ENCODE measurements at regions not wholly inside any gene's neighbourhood (a gene's known extent, or its start where the extent isn't known, plus 50 kb on each side); places are given as distances from the start of the nearest gene placed in this dataset.
"Not testable (repeated sequence)": the region's sequence is repeated elsewhere in the genome, so short reads cannot be mapped to it uniquely, and the experiment has no call there.

DNA sequence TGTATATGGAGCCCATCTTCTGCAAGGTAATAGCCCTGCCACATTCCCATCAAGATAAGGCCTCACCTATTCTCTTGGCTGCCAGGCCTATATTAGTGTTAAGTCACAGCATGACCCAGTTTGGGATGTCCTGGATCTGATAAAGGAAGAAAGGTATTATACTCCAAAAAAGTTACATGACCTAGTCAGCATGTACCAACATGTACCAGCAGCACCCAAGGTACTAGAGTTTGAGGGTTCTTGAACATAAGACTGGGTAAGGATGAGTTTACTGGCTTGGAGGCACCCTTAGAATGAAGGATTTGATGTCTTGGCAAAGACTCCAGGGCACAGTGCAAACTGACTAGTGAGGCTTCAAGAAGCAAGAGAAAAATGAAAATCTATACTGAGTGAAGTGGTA, 232.5 kb downstream of the SQOR start:
- Histone ChIP-seq H3K9ac (ENCODE audit: low read depth, low read length) (no peak overlapping the region), H3K36me3 (ENCODE audit: control insufficient read depth, insufficient read depth, low read length) (no peaks in the 10 kb centered on the region), H3K4me3 (ENCODE audit: low read depth, low read length) (no peak overlapping the region), H3K27ac (ENCODE audit: low read depth, low read length) (no peak overlapping the region), H3K4me1 (ENCODE audit: control insufficient read depth, insufficient read depth, low read length) (no peaks in the 10 kb centered on the region), H3K27me3 (ENCODE audit: control insufficient read depth, insufficient read depth, low read length) (no peaks in the 10 kb centered on the region), H3K9me3 (ENCODE audit: control insufficient read depth, insufficient read depth, low read length) (no peaks in the 10 kb centered on the region)

DNA sequence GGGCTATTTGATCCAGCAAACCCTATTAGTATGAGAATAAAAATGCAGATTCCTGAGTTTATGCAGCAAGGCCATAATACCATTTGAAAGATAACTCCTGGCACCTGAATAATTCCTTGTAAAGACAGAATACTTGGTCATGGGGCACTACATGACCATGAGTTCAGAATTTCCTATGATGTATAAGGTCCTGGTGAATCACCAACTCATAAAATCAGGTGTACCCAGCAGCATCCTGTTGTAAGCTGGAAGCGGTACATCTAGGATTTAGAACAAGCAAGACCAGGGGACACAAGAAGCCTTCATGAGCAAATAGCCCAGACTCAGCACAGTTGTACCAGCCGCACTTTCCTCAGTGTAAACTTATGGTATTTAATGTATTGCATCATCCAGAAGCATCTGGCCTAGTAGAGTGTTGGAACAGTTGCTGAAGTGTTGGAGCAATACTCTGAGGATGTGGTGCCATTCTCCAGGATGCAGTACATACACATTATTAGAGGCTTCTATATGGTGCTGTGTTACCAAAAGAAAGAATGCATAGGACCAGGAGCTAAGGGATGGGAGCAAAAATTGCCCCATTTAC, 233.4 kb downstream of the SQOR start:
- Histone ChIP-seq H3K36me3 (ENCODE audit: control insufficient read depth, insufficient read depth, low read length) (no peaks in the 10 kb centered on the region), H3K4me1 (ENCODE audit: control insufficient read depth, insufficient read depth, low read length) (no peaks in the 10 kb centered on the region), H3K9me3 (ENCODE audit: control insufficient read depth, insufficient read depth, low read length) (no peaks in the 10 kb centered on the region), H3K27me3 (ENCODE audit: control insufficient read depth, insufficient read depth, low read length) (no peaks in the 10 kb centered on the region), H3K27ac (ENCODE audit: low read depth, low read length) (no peak overlapping the region), H3K4me3 (ENCODE audit: low read depth, low read length) (no peak overlapping the region), H3K9ac (ENCODE audit: low read depth, low read length) (no peak overlapping the region)

DNA sequence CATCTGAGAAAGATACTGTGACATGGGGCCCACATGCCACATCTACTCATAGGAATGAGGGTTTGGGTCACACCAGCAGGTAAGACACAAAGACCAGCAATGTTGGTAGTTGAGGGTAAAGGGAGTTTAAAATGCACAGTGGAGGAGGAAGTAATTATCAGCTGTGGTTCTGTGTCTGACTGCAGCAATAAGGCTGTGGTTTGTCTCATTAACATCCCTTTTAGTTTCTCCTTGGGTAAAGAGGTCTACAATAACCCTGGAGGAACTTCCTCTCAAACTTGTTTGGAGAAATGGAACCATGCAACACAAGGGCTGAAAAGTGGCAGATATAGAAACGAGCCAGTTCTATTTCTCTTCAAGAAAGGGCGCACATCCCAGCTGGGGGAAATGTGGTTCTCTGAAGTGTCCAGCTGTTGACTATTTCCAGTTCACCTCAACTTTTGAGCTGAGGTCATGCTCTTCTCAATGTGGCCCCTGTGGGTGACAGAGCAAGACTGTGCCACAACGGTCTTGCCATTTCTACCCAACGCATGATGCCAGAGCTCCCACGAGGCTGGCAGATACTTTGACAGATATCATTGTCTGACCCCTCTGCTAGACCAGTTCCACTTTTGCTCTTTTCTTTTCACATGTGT, 234.3 kb downstream of the SQOR start:
- no peaks in the 10 kb centered on the region for H3K4me1 ChIP-seq (ENCODE audit: control insufficient read depth, insufficient read depth, low read length)
- no peak overlapping the region for H3K4me3 ChIP-seq (ENCODE audit: low read depth, low read length)
- no peak overlapping the region for H3K9ac ChIP-seq (ENCODE audit: low read depth, low read length)
- no peaks in the 10 kb centered on the region for H3K27me3 ChIP-seq (ENCODE audit: control insufficient read depth, insufficient read depth, low read length)
- no peak overlapping the region for H3K27ac ChIP-seq (ENCODE audit: low read depth, low read length)
- H3K9me3 ChIP-seq (ENCODE audit: control insufficient read depth, insufficient read depth, low read length): no peaks in the 10 kb centered on the region
- no peaks in the 10 kb centered on the region for H3K36me3 ChIP-seq (ENCODE audit: control insufficient read depth, insufficient read depth, low read length)

DNA sequence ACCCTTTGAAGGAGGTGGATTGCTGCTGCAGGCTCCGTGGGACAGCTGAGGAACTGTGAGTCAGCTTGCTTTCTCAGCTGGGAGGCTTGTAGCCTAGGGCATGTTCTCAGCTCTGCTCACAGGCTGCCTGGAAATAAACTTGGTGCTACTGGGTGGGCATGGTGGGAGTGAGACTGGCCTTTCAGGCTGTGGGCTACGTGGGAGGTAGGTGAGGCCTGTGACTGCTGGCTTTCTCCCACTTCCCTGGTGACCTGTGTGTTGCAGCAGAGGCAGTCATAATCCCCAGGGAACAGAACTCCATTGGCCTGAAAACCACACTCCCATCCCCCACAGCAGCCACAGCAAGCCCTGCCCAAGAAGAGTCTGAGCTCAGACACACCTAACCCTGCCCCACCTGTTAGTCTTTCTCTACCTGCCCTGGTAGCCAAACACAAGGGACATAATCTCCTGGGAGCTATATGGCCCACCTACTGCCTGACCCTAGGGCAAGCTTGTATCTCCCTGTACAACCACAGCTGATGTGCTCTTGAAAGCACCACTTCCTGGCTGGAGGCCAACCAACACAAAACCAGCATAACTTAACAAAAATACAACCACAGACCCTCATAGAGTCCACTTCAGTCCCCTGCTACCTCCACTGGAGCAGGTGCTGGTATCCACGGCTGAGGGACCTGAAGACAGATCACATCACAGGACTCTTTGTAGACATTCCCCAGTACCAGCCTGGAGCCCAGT, 236.5 kb downstream of the SQOR start:
- H3K4me1 ChIP-seq (ENCODE audit: control insufficient read depth, insufficient read depth, low read length): no peaks in the 10 kb centered on the region
- H3K9ac ChIP-seq (ENCODE audit: low read depth, low read length): no peak overlapping the region
- H3K27me3 ChIP-seq (ENCODE audit: control insufficient read depth, insufficient read depth, low read length): no peaks in the 10 kb centered on the region
- H3K27ac ChIP-seq (ENCODE audit: low read depth, low read length): no peak overlapping the region
- H3K4me3 ChIP-seq (ENCODE audit: low read depth, low read length): no peak overlapping the region
- no peaks in the 10 kb centered on the region for H3K36me3 ChIP-seq (ENCODE audit: control insufficient read depth, insufficient read depth, low read length)
- H3K9me3 ChIP-seq (ENCODE audit: control insufficient read depth, insufficient read depth, low read length): no peaks in the 10 kb centered on the region; the same call in 1 of the 2 replicates

DNA sequence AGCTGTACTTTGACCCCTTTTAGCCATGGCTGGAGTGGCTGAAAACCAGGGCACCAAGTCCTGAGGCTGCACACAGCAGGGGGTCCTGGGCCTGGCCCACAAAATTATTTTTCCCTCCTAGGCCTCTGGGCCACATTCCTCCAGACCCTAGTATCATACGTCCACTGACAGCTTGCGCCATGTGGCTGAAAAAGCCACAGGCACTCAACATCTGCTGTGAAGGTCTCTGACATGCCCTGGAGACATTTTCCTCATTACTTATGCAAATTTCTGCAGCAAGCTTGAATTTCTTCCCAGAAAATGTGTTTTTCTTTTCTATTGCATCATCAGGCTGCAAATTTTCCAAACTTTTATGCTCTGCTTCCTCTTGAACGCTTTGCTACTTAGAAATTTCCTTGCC, 239.0 kb downstream of the SQOR start:
- H3K9ac ChIP-seq (ENCODE audit: low read depth, low read length): no peak overlapping the region
- H3K27ac ChIP-seq (ENCODE audit: low read depth, low read length): no peak overlapping the region
- H3K4me1 ChIP-seq (ENCODE audit: control insufficient read depth, insufficient read depth, low read length): no peaks in the 10 kb centered on the region
- H3K9me3 ChIP-seq (ENCODE audit: control insufficient read depth, insufficient read depth, low read length): no peaks in the 10 kb centered on the region; the same call in 1 of the 2 replicates
- H3K36me3 ChIP-seq (ENCODE audit: control insufficient read depth, insufficient read depth, low read length): no peaks in the 10 kb centered on the region
- H3K27me3 ChIP-seq (ENCODE audit: control insufficient read depth, insufficient read depth, low read length): no peaks in the 10 kb centered on the region
- no peak overlapping the region for H3K4me3 ChIP-seq (ENCODE audit: low read depth, low read length)

DNA sequence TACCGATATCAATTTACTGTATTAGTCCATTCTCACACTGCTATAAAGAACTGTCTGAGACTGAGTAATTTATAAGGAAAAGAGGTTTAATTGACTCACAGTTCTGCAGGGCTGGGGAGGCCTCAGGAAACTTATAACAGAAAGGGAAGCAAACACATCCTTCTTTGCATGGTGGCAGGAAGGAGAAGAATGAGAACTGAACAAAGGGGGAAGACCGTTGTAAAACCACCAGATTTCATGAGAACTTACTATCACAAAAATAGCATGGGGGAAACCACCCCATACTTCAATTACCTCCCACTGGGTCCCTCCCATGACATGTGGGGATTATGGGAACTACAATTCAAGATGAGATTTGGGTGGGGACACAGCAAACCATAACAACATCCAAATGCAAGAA, 239.7 kb downstream of the SQOR start:
- H3K36me3 ChIP-seq (ENCODE audit: control insufficient read depth, insufficient read depth, low read length); H3K4me1 ChIP-seq (ENCODE audit: control insufficient read depth, insufficient read depth, low read length); H3K4me3 ChIP-seq (ENCODE audit: low read depth, low read length); H3K9me3 ChIP-seq (ENCODE audit: control insufficient read depth, insufficient read depth, low read length); H3K27ac ChIP-seq (ENCODE audit: low read depth, low read length); H3K27me3 ChIP-seq (ENCODE audit: control insufficient read depth, insufficient read depth, low read length); H3K9ac ChIP-seq (ENCODE audit: low read depth, low read length): not testable (repeated sequence)

DNA sequence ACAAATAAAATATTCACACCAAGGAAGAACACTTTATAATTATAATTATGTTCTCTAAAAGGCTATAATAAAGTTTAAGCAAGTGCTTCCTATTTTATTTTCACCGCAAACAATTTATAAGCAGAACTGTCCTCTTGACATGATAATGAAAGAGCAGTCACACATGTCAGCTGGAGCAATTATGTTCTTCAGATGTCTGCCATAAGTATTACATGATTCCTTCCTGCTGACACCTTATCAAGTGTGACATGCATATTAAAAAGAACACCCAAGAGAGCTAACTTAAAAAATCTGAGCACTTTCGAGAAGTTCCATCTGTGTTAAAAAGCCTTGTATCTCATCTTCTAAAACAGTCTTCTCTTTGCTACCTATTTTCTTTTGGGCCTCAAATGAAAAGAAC, 249.5 kb downstream of the SQOR start:
- Histone ChIP-seq H3K9me3 (ENCODE audit: control insufficient read depth, insufficient read depth, low read length) (no peaks in the 10 kb centered on the region), H3K4me3 (ENCODE audit: low read depth, low read length) (no peak overlapping the region), H3K9ac (ENCODE audit: low read depth, low read length) (no peak overlapping the region)

DNA sequence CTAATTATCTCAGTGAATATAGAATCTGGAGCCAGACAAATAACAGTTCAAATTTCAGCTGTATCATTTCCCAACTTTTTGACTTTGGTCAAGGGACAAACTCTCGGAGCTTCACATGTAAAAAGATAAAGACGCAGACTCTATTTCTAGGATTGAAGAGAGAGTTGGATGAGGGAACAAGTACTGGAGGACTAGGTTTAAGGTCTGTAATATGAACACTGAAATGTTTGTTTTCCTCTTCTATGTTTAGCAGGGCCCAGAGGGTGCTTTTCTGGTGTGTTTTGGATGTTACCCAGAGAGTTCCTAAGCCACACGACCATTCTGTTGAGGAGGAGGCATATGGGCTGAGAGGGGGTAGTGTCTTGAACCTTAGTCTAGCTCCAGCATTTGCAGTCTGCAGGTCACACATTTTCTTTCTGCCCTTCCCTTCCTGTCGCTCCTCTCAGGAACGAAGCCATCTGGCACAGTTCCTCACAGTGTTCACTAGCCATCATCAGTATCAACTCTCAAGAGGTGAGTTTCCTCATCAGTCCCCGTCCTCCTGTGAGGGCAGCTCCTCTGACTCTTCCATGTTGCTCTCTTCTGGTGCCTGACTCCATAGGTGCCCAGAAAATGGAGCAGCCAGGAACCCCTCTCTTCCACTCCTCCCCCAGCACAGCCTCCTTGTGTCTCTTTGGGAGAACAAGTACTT, 250.1 kb downstream of the SQOR start:
- H3K9ac ChIP-seq (ENCODE audit: low read depth, low read length): no peak overlapping the region
- H3K36me3 ChIP-seq (ENCODE audit: control insufficient read depth, insufficient read depth, low read length): no peaks in the 10 kb centered on the region
- H3K27ac ChIP-seq (ENCODE audit: low read depth, low read length): no peak overlapping the region
- no peaks in the 10 kb centered on the region for H3K9me3 ChIP-seq (ENCODE audit: control insufficient read depth, insufficient read depth, low read length)
- H3K4me3 ChIP-seq (ENCODE audit: low read depth, low read length): no peak overlapping the region
- H3K4me1 ChIP-seq (ENCODE audit: control insufficient read depth, insufficient read depth, low read length): no peaks in the 10 kb centered on the region
- H3K27me3 ChIP-seq (ENCODE audit: control insufficient read depth, insufficient read depth, low read length): no peaks in the 10 kb centered on the region

More for the DNA sequence above, 249.5 kb downstream of the SQOR start:
- Histone ChIP-seq H3K27ac (ENCODE audit: low read depth, low read length) (no peak overlapping the region), H3K27me3 (ENCODE audit: control insufficient read depth, insufficient read depth, low read length) (no peaks in the 10 kb centered on the region), H3K4me1 (ENCODE audit: control insufficient read depth, insufficient read depth, low read length) (no peaks in the 10 kb centered on the region), H3K36me3 (ENCODE audit: control insufficient read depth, insufficient read depth, low read length) (no peaks in the 10 kb centered on the region)

DNA sequence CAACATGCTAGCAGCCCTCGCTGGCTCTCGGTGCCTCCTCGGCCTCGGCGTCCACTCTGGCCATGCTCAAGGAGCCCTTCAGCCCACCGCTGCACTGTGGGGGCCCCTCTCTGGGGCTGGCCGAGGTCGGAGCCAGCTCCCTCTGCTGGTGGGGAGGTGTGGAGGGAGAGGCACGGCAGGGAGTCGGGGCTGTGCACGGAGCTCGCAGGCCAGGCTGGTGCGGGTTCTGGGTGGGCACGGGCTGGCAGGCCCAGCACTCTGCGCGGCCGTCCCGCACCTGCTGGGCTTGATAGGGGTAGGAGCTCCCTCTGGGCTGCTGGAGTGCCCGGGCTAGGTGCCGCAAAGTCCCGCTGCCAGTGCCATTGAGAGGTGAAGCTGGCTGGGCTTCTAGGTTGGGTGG, 251.0 kb downstream of the SQOR start:
- Histone ChIP-seq H3K9ac (ENCODE audit: low read depth, low read length) (no peak overlapping the region), H3K9me3 (ENCODE audit: control insufficient read depth, insufficient read depth, low read length) (no peaks in the 10 kb centered on the region), H3K27me3 (ENCODE audit: control insufficient read depth, insufficient read depth, low read length) (no peaks in the 10 kb centered on the region), H3K4me1 (ENCODE audit: control insufficient read depth, insufficient read depth, low read length) (no peaks in the 10 kb centered on the region), H3K36me3 (ENCODE audit: control insufficient read depth, insufficient read depth, low read length) (no peaks in the 10 kb centered on the region), H3K4me3 (ENCODE audit: low read depth, low read length) (no peak overlapping the region), H3K27ac (ENCODE audit: low read depth, low read length) (no peak overlapping the region)

DNA sequence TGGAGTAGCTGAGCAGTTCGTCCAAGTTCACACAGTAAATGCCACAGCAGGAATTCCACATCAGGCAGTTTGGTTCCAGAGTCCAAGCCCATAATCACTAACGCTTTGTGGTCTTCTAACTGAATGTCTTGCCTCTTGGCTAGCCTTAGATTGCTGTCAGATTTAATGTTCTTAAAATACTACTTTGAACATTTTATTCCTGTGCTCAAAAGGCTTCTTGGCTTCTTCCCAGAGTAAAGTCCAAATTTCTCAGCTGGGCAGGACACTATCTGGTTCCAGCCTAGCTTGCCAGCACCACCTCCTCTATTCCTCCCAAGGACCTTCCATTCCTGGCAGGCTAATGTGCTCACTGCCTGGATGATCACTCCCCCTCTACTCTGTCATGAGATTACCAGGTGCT, 256.9 kb downstream of the SQOR start:
- H3K36me3 ChIP-seq (ENCODE audit: control insufficient read depth, insufficient read depth, low read length): no peaks in the 10 kb centered on the region
- H3K27me3 ChIP-seq (ENCODE audit: control insufficient read depth, insufficient read depth, low read length): no peaks in the 10 kb centered on the region
- H3K9ac ChIP-seq (ENCODE audit: low read depth, low read length): no peak overlapping the region
- H3K4me1 ChIP-seq (ENCODE audit: control insufficient read depth, insufficient read depth, low read length): no peaks in the 10 kb centered on the region
- no peak overlapping the region for H3K27ac ChIP-seq (ENCODE audit: low read depth, low read length)
- no peak overlapping the region for H3K4me3 ChIP-seq (ENCODE audit: low read depth, low read length)
- no peaks in the 10 kb centered on the region for H3K9me3 ChIP-seq (ENCODE audit: control insufficient read depth, insufficient read depth, low read length)

DNA sequence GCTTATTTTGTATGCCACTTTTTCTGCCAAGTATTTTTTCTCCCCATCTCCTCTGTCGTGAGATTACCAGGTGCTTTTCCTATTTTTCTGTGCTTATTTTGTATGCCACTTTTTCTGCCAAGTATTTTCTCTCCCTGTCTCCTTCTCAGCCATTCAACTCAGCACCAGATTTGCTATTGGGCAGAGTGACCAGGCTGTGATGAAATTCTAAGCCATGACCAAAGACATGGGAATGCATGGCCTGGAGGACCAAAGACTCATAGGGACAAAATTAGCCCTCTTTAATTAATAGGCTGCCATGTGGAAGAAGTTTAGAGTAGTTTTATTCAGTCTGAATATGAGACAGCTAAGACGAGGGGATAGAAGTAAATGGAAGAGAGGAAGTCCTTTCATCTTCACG, 257.4 kb downstream of the SQOR start:
- Histone ChIP-seq H3K9ac (ENCODE audit: low read depth, low read length) (no peak overlapping the region), H3K9me3 (ENCODE audit: control insufficient read depth, insufficient read depth, low read length) (no peaks in the 10 kb centered on the region), H3K4me3 (ENCODE audit: low read depth, low read length) (no peak overlapping the region), H3K36me3 (ENCODE audit: control insufficient read depth, insufficient read depth, low read length) (no peaks in the 10 kb centered on the region), H3K27me3 (ENCODE audit: control insufficient read depth, insufficient read depth, low read length) (no peaks in the 10 kb centered on the region), H3K27ac (ENCODE audit: low read depth, low read length) (no peak overlapping the region), H3K4me1 (ENCODE audit: control insufficient read depth, insufficient read depth, low read length) (no peaks in the 10 kb centered on the region)
